H4 (cell line): ENCODE measurements at regions not wholly inside any gene's neighbourhood (a gene's known extent, or its start where the extent isn't known, plus 50 kb on each side); places are given as distances from the start of the nearest gene placed in this dataset.
"Not testable (repeated sequence)": the region's sequence is repeated elsewhere in the genome, so short reads cannot be mapped to it uniquely, and the experiment has no call there.

Source experiments
- DNase-seq: peaks from one replicate; pipeline ENCODE4 v3.0.0-alpha.2; 2015; ENCODE audit warnings: low spot score

DNA sequence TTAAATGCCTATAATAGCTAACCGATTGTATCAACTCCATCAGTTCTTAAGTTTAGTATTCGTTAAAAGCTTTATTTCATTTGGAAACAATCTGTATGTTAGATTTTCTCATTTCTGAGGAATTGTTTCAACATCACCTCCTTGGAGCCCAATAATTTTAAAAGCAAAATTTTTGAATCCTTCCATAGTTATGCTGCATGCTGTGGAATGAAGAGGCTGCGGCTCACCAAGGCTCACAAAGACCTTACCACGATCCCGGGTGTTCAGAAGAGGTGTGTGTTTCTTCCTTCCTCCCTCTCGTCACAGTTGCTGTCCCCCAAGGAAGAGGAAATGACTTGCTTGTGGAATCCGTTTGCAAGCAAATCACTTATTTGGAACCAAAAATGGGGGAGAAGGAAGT lies 143.8 kb downstream of the FGF1 start:
- DNase-seq = no peak

DNA sequence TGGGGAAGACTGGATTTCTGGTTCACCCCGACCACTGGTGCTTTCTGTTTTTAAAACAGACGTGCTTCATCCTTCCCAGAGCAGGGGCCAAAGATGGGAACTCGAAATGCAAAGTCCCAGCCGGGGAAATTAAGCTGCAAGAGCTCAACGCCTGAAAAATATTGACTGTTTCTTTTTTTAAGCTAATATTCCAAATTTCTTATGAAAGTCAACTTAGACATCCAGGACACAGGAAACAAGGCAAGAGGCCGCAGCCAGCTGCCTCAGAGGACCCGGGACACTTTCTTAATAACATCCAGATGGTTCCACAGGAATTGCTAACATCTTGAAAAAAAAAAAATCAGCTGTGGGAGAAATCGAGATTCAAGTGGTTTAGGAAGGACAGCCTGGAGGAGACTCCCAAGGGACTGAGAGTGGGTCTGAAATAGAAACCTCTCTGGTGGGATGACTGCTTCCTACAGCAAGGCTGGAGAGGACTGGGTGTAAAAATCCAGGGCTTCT lies 144.9 kb downstream of the FGF1 start:
- no peak for DNase-seq

DNA sequence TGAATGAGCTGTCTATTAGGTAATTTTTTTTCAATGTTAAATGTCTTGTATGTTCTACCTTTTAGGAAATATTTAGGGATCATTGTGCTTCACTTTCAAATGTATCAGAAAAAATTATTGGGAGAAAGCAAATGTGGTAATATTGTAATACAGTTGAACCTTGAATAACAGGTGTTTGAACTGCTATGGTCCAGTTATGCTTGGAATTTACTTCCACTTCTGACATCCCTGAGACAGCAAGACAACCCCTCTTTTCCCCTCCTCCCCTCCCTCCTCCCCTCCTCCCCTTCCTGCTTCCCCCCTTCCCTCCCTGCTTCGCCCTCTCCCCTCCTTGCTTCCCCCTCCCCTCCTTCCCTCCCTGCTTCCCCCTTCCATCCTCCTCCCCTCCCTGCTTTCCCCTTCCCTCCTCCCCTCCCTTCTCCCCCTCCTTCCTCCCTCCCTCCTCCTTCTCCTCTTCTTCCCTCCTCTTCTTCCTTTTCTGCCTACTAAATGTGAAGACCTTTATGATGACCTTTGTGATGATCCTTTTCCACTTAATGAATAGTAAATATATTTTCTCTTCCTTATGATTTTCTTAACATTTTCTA lies 146.6 kb downstream of the FGF1 start:
- no peak for DNase-seq

DNA sequence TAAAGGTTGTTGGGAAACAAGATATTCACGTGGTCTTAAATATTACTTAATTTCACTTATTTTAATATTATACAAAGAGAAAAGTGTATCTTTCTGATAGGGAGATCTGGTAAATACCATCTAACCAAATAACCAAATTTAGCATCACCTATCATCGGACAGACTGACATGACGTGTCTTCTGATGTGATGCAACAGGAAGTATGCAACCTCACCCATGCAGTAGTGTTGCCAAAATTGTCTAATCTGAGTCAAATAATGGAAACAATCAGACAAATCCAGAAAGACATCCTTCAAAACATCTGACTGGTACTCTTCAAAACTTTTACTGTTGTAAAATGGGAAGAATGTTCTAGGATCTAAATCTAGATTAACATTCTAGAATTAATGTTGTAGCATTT lies 148.0 kb downstream of the FGF1 start:
- no peak for DNase-seq

DNA sequence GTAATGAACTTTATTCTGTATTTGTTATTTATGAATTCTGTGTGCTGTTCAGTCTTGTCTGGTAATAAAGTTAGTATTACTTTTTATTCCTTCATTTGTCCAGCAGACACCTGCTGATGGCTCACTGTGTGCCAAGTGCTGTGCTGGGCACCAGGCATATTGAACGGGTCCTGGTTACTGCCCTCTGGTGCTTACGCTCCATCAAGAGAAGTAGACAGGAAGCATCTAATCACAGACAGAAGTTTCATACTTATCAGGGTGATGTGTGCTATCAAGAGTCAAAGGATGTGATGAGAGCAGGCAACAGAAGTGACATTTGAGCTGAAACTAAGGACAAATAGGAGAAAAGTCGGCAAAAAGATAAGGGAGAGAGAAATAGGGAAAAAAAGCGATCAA lies 153.1 kb downstream of the FGF1 start:
- DNase-seq = no peak

DNA sequence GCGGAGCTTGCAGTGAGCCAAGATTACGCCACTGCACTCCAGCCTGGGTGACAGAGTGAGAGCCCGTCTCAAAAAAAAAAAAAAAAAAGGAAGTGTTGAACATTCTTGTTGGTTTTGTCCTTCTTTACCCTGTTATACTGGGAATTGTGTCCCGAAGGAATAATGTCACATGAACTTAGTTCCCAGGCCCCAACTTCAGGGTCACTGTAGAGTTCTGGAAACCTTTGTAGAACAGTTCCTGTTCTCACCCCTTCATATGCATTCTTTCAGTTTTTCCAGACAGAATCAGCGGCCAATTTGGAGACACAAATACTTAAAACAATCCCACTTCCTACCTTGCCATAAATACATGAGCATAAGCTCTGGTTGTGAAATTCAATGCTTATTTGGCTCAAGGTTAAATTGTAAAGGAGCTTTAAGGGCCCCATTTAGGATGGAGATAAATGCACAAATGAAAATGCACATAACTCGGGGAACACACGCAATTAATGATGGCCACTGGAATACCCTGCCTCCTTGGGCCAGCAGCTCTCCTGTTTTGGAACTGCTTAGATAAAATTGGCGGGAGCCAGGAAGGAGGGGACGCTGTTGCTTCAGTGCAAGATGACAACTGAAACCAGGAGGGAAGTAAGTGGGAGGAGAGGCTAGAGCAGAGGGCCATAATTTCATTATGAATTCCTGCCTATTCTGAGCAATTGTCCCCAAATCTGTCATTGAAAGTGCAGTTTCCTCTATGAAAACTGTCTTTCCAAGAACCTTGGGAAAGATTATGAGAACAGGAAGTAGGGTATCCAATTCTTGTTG lies 153.7 kb downstream of the FGF1 start:
- no peak for DNase-seq

DNA sequence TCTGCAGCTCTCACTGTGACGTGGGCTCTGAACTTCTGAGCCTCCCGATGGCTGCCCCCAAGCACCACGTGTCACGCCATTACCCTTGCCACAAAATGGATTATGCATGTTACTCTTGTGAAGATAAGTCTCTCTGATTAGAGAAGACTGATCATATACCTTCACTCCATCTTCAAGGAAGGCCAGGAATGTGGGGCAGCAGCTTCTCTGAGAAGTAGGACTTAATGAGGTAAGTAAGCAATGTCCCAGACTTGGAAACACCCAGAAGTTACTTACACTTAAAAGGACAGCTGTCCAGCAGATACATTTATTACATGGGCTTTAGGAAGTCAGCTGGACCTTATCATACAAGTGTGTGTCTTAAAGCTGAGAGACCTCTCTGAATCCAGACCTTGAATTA lies 155.0 kb downstream of the FGF1 start:
- no peak for DNase-seq

DNA sequence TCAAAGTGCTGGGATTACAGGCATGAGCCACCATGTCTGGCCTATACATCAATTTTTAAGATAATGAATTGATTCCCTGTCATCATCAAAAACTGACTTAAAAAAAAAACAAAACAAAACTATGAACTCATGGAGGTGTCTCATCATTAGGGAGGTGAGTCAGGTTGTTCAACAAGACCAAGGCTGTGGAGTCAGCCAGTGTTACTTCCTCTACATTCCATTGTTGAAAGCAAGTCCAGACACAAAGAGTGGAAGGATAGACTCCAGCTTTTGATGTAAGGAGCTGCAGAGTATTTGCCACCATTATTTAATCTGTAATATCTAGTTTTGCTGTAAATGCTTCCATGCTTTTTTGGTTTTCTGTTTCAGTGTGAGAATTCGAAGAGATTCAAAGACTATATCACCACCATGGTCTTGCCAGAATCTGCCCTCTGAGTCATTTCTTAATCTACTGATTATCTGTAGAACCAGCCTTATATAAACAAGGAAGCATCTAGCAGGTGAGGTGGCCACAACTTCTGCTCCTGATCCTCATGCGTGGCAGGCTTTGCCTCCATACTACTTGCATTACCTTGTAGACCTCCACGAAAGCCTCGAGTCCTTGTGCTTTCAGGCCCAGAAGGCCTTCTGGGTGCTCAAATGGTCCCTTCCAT lies 156.1 kb downstream of the FGF1 start:
- DNase-seq = no peak

DNA sequence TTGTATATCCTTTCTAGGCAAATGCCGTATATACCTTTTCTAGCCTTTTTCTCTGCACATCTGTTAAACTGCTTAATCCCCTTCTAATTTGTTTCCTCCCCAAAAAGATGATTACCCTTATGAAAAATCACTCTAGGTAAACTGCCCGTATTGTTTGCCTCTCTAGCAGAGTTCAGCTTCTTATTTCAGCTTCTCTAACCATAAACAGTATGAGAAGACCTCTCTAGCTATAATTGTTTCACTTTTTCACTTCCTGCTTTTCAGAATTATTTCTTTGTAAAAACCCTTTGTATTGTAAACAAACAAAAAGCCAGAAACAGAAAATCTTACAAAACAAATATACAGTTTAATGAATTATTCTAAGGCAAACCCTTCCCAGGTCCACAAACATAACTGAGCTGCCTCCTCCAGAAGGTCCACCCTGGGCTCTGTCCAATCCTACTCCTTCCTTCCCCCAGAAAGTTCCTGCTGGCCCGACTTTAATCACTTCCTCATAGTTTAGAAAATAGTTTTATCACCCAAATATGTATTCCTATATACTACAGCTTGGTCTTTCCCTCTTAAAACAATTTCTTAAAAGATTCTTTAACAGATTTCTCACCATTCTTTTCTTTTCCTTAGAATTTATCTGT lies 158.1 kb downstream of the FGF1 start:
- no peak for DNase-seq

DNA sequence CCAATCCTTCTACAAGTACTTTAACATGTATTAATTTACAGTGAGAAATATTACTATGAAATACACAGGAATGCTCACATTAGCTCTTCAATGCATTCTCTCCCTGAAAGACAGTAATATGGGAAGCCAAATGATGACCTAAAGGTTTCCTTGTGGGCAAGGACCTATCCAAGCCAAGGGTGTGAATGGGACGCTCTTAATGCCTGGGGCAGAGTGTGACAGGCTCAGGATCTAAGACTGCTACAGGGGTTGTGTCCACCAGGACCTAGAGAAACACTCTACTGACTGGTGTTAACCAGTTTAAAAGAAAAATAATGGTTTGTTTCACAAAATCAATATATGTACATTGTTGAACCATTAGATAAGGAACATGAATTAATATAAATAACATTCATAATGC lies 158.7 kb downstream of the FGF1 start:
- DNase-seq = no peak

DNA sequence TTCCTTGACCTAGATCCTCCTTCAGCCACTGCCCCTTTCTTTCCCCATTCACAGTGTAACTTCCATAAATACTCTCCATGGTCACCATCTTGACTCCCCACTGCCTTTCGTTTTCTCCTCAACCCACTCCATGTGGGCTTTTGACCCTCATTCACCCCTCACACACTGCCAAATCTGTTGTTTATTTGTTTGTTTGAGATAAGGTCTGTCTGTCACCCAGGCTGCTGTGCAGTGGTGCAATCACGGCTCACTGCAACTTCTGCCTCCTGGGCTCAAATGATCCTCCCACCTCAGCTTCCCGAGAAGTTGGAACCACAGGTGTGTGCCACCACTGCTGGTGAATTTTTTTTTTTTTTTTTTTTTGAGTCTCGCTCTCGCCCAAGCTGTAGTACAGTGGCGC lies 162.9 kb downstream of the FGF1 start:
- DNase-seq = no peak

DNA sequence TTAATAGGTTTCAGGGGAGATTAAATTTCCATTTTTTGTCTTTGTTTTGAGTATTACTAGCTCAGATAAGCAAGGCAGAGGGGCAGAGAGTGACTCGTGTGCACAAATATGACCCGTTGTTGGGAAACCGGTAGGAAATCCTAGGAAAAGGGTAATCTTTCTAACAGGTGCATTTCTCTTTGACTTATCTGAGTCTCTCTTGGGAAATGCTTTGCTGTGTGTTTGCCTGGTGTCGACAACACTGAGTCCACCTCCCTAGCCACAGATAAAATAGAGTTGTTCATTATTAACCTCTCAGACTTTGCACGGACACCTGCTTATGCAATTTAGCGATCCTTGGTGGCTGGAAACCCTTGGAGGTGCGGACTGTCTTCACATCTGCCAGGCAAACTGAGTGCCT lies 164.2 kb downstream of the FGF1 start:
- DNase-seq = no peak

DNA sequence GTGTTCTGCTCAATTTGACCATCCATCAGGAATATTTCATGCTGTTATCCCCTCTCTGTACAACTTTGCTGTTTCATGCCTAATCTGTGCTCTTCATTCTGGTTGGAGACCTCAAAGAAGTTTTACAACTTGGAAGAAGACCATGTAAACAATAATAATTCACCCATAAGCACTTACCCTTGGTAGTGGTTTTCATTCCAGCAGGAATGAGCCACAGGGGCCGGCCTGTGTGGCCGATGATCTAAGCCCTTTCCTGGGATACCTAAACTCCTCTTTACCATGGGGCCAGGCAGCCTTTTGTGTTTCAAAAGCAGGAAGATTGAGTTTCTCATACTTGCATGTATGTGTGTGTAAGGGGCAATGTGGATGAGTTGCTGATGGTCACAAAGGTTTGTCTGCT lies 165.0 kb downstream of the FGF1 start:
- DNase-seq = peak; percentile 58

DNA sequence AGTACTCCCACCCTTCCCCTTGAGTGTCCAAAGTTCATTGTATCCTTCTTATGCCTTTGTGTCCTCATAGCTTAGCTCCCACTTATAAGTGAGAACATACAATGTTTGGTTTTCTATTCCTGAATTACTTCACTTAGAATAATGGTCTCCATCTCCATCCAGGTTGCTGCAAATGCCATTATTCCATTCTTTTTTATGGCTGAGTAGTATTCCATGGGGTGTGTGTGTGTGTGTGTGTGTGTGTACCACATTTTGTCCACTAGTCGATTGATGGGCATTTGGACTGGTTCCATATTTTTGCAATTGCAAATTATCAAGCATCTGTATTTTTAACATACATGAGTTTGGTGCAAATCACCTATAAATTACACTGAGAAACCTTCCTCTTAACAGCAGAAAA lies 166.0 kb downstream of the FGF1 start:
- not testable (repeated sequence) for DNase-seq

DNA sequence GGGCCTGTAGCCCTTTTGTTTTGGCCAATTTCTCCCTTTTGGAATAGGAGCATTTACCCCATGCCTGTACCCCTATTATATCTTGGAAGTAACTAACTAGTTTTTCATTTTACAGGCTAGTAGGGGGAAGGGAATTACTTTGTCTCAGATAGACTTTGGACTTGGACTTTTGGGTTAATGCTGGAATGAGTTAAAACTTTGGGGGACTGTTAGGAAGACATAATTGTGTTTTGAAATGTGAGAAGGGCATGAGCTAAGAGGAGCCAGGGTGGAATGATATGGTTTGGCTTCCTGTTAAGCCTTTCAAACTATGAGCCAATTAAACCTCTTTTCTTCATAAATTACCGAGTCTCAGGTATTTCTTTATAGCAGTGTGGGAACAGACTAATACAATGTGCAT lies 168.1 kb downstream of the FGF1 start:
- DNase-seq = no peak

DNA sequence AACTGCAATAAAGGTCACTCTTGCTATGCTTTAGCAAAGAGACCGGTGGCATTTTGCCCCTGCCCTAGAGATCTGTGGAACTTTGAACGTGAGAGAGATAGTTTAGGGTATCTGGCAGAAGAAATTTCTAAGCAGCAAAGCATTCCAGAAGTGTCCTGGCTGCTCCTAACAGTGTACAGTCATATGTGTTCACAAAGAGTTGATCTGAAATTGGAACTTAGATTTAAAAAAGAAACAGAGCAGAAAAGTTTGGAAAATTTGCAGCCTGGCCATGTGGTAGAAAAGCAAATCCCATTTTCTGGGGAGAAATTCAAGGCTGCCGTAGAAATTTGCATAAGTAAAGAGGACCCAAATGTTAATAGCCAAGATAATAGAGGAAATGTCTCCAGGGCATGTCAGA lies 169.2 kb downstream of the FGF1 start:
- DNase-seq = no peak

DNA sequence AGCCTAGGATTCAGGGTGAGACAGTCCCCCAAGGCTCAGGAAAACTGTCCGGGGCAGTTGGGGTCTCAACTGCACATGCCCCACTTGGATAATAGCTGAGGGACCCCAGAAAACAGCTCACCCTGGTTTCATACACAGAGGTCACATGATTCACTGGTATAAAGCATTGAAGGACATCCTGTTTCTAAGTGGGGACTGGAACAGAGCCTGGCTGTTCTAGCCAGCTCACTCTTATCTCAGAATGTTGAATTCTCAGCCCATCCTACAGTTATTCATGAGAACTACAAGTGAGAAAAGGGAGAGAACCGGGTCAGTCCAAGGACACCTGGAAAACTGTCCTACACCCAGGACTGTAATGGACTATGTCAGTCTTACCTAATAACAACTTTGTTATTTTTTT lies 170.9 kb downstream of the FGF1 start:
- DNase-seq = no peak

DNA sequence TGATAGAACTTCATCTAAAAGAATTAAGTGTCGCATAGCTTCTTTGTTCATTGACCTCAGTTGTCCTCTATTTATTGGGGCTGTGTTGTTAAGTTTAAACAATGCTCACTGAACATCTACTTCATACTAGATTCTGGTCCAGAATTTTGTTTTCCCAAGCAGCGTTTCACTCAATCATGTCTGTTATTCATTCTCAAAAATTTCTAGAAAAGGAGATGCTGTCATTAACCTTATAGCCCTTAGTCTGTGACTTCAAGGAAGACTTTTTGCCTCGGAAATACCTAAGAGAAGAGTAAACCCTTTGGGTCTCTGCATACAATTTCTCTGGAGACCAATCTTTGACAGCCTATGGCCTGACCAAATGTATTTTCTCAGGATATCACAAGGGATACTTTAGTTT lies 171.7 kb downstream of the FGF1 start:
- no peak for DNase-seq

DNA sequence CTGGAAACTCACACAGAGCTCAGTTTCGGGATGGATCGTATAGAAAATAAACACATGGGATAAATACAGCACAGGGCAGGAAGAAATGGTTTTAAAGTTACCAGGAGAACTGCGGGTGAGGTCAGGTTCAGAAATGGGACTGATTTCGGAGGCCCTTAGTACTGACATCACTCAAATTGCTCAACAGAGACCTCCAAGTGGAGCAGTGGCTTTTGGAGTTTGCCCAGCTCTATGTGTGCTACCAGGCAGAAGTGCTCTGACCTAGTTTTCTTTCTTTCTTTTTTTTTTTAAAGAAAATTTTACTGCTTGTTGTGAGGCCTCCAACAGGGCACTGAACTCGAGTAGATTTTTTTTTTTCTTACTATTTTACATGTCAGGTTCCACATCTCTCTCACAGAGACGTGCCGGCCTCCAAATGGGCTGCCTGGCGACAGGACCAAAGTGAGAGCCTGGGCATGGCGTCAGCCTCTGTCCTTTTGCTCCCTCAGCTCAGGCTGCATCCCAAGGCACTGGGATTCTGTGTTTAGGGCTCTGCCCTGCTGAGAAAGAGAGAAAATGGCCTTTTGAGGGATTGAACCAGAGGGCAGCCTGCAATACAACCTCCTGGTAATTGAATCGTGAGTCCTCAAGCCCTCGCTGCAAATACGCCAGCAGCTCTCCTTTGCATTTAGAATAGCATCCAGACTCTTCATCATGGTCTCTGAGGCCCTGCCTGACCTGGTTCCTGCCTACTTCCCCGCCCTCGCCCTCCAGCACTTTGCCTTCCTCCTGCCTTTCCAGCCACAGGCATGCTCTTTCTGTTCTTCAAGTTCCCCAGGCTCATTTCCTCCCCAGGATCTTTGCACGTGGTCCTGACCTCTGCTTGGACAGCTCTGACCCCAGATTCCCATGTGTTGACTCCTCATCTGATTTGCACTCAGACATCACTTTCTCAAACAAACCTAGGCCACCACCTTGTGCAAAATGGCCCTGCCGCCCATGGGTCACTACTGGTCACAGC lies 173.5 kb downstream of the FGF1 start:
- DNase-seq = peak; percentile 19

DNA sequence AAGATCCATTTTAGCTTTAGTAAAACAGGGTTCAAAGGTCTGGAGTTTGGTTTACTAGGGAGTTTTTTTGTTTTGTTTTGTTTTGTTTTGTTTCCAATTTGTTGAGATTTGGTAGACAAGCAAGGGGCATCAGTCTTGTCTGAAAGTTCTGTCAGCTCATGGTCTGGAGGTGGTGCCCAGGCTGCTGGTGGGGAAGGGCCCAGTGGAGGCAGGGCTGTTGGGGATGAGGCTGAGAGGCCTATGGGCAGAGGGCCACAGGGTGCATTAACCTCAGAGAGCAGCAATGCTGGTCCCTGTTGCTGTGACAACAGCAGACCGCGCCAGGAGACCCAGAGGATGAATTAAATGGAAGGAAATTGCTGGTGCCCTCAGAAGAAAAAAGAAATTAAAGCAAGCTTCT lies 174.5 kb downstream of the FGF1 start:
- no peak for DNase-seq

DNA sequence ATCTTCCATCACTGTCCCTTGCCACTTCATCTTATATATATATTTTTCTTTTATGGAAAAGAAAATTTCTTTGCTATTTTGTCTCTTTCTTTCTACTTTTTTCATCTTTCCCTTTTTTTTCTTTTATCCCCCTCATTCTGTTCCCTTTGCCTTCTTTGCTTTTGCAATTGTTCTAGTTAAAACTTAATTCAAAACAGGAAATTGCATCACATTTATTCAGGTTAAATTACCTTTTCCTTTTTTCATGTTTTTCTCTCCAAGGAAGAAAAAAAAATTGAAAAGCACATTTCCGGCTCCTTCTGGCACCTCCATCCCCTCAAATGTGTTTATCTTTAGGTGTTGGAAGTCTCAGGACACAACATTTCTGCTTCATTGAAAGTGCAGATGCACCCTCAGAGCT lies 176.9 kb downstream of the FGF1 start:
- no peak for DNase-seq
